Osteocyte (in vitro differentiated cells): ENCODE measurements at regions not wholly inside any gene's neighbourhood (a gene's known extent, or its start where the extent isn't known, plus 50 kb on each side); places are given as distances from the start of the nearest gene placed in this dataset.

Experiments used
- DNase-seq: peaks from one replicate; pipeline ENCODE4 v3.0.0; 2021; ENCODE audit warnings: mixed read lengths; ENCODE audit not compliant: unreplicated experiment; ENCODE audit errors: extremely low spot score
- H3K27ac Mint-ChIP-seq: one replicate; pipeline ENCODE4 v1.8.0; 2021; ENCODE audit warnings: mild to moderate bottlenecking, mixed read lengths; ENCODE audit not compliant: unreplicated experiment
- H3K27me3 Mint-ChIP-seq: one replicate; pipeline ENCODE4 v1.8.0; 2021; ENCODE audit warnings: mixed read lengths; ENCODE audit not compliant: unreplicated experiment
- H3K36me3 Mint-ChIP-seq: one replicate; pipeline ENCODE4 v1.8.0; 2021; ENCODE audit warnings: mixed read lengths; ENCODE audit not compliant: unreplicated experiment
- H3K4me1 Mint-ChIP-seq: one replicate; pipeline ENCODE4 v1.8.0; 2021; ENCODE audit warnings: mixed read lengths; ENCODE audit not compliant: unreplicated experiment
- H3K4me3 Mint-ChIP-seq: one replicate; pipeline ENCODE4 v1.8.0; 2021; ENCODE audit warnings: mild to moderate bottlenecking, moderate library complexity, mixed read lengths; ENCODE audit not compliant: unreplicated experiment
- H3K9me3 Mint-ChIP-seq: one replicate; pipeline ENCODE4 v1.8.0; 2021; ENCODE audit warnings: mixed read lengths; ENCODE audit not compliant: unreplicated experiment
- CTCF ChIP-seq: fragments of 200-600 bp; sonication (generic); IDR thresholded peaks from 2 replicates; pipeline ENCODE4 v1.5.0; 2021; ENCODE audit warnings: antibody characterized with exemption, mild to moderate bottlenecking, moderate library complexity

- Mint-ChIP-seq H3K9me3 (peaks cover 27% of the 10 kb centered on the region), H3K27ac (no peak overlapping the region), H3K36me3 (no peaks in the 10 kb centered on the region), H3K27me3 (no peaks in the 10 kb centered on the region), H3K4me1 (no peaks in the 10 kb centered on the region), H3K4me3 (no peak overlapping the region)
- DNase-seq = no peak
- no peak for TF ChIP-seq CTCF
These were observed 1174.5 kb downstream of the SORCS1 start for GRCh38 chr10:105989995-105990394.

GRCh38 chr10:105988848-105989247 lies 1175.7 kb downstream of the SORCS1 start:
- Mint-ChIP-seq H3K9me3 (peaks cover 27% of the 10 kb centered on the region), H3K4me1 (no peaks in the 10 kb centered on the region), H3K4me3 (no peak overlapping the region), H3K27ac (no peak overlapping the region), H3K27me3 (no peaks in the 10 kb centered on the region), H3K36me3 (no peaks in the 10 kb centered on the region)
- DNase-seq = no peak
- TF ChIP-seq CTCF = no peak

GRCh38 chr10:105986912-105987635 lies 1177.4 kb downstream of the SORCS1 start:
- Mint-ChIP-seq H3K4me3 (no peak overlapping the region), H3K27ac (no peak overlapping the region)

GRCh38 chr10:105986486-105986885 lies 1178.0 kb downstream of the SORCS1 start:
- Mint-ChIP-seq H3K27ac (no peak overlapping the region), H3K27me3 (no peaks in the 10 kb centered on the region), H3K4me1 (no peaks in the 10 kb centered on the region), H3K9me3 (peaks cover 29% of the 10 kb centered on the region), H3K4me3 (no peak overlapping the region), H3K36me3 (no peaks in the 10 kb centered on the region)
- TF ChIP-seq CTCF = no peak
- DNase-seq = no peak

More at GRCh38 chr10:105986912-105987635, 1177.4 kb downstream of the SORCS1 start:
- TF ChIP-seq CTCF = no peak
- DNase-seq = no peak
- H3K27me3 Mint-ChIP-seq = no peaks in the 10 kb centered on the region
- peaks cover 28% of the 10 kb centered on the region for H3K9me3 Mint-ChIP-seq
- H3K4me1 Mint-ChIP-seq = no peaks in the 10 kb centered on the region
- no peaks in the 10 kb centered on the region for H3K36me3 Mint-ChIP-seq

- TF ChIP-seq CTCF = no peak
- H3K27me3 Mint-ChIP-seq = no peaks in the 10 kb centered on the region
These were observed 1181.8 kb downstream of the SORCS1 start for GRCh38 chr10:105982735-105983134.

More at GRCh38 chr10:105982735-105983134, 1181.8 kb downstream of the SORCS1 start:
- no peaks in the 10 kb centered on the region for H3K36me3 Mint-ChIP-seq
- no peak overlapping the region for H3K4me3 Mint-ChIP-seq
- peaks cover 27% of the 10 kb centered on the region for H3K9me3 Mint-ChIP-seq
- no peak overlapping the region for H3K27ac Mint-ChIP-seq
- no peaks in the 10 kb centered on the region for H3K4me1 Mint-ChIP-seq
- DNase-seq = no peak
